Glutamatergic neuron (in vitro differentiated cells): ENCODE measurements at regions not wholly inside any gene's neighbourhood (a gene's known extent, or its start where the extent isn't known, plus 50 kb on each side); places are given as distances from the start of the nearest gene placed in this dataset.

Source experiments
- DNase-seq: peaks from one replicate; pipeline ENCODE4 v3.0.0; 2022
- H3K27ac Mint-ChIP-seq: one replicate; pipeline ENCODE4 v1.8.0; 2020; ENCODE audit warnings: mild to moderate bottlenecking, mixed read lengths, inconsistent platforms; ENCODE audit not compliant: unreplicated experiment
- H3K27me3 Mint-ChIP-seq: one replicate; pipeline ENCODE4 v1.8.0; 2020; ENCODE audit warnings: mild to moderate bottlenecking, moderate library complexity, mixed read lengths, inconsistent platforms; ENCODE audit not compliant: unreplicated experiment
- H3K36me3 Mint-ChIP-seq: one replicate; pipeline ENCODE4 v1.8.0; 2020; ENCODE audit warnings: mild to moderate bottlenecking, mixed read lengths, inconsistent platforms; ENCODE audit not compliant: unreplicated experiment
- H3K4me1 Mint-ChIP-seq: one replicate; pipeline ENCODE4 v1.8.0; 2020; ENCODE audit warnings: mild to moderate bottlenecking, low read depth, mixed read lengths, inconsistent platforms; ENCODE audit not compliant: unreplicated experiment
- H3K4me3 Mint-ChIP-seq: one replicate; pipeline ENCODE4 v1.8.0; 2020; ENCODE audit warnings: mild to moderate bottlenecking, mixed read lengths, inconsistent platforms; ENCODE audit not compliant: unreplicated experiment
- H3K9me3 Mint-ChIP-seq: one replicate; pipeline ENCODE4 v1.8.0; 2020; ENCODE audit warnings: mild to moderate bottlenecking, moderate library complexity, mixed read lengths, inconsistent platforms; ENCODE audit not compliant: unreplicated experiment
- TF ChIP-seq, protein P1 (sequence below): fragments of 200-600 bp; sonication (generic); IDR thresholded peaks from one replicate; pipeline ENCODE4 v1.5.0; 2021; ENCODE audit not compliant: partially characterized antibody, unreplicated experiment

- DNase-seq = no peak
- H3K27ac Mint-ChIP-seq = no peak overlapping the region
- no peak overlapping the region for H3K4me3 Mint-ChIP-seq
- TF ChIP-seq, protein P1, sequence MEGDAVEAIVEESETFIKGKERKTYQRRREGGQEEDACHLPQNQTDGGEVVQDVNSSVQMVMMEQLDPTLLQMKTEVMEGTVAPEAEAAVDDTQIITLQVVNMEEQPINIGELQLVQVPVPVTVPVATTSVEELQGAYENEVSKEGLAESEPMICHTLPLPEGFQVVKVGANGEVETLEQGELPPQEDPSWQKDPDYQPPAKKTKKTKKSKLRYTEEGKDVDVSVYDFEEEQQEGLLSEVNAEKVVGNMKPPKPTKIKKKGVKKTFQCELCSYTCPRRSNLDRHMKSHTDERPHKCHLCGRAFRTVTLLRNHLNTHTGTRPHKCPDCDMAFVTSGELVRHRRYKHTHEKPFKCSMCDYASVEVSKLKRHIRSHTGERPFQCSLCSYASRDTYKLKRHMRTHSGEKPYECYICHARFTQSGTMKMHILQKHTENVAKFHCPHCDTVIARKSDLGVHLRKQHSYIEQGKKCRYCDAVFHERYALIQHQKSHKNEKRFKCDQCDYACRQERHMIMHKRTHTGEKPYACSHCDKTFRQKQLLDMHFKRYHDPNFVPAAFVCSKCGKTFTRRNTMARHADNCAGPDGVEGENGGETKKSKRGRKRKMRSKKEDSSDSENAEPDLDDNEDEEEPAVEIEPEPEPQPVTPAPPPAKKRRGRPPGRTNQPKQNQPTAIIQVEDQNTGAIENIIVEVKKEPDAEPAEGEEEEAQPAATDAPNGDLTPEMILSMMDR = no peak
- H3K27me3 Mint-ChIP-seq = peaks cover 7% of the 10 kb centered on the region
- H3K9me3 Mint-ChIP-seq = peaks cover 3% of the 10 kb centered on the region
- no peaks in the 10 kb centered on the region for H3K36me3 Mint-ChIP-seq
- peaks cover 35% of the 10 kb centered on the region for H3K4me1 Mint-ChIP-seq
These were observed 342.5 kb upstream of the GATB start for GRCh38 chr4:152103181-152103901.

DNA sequence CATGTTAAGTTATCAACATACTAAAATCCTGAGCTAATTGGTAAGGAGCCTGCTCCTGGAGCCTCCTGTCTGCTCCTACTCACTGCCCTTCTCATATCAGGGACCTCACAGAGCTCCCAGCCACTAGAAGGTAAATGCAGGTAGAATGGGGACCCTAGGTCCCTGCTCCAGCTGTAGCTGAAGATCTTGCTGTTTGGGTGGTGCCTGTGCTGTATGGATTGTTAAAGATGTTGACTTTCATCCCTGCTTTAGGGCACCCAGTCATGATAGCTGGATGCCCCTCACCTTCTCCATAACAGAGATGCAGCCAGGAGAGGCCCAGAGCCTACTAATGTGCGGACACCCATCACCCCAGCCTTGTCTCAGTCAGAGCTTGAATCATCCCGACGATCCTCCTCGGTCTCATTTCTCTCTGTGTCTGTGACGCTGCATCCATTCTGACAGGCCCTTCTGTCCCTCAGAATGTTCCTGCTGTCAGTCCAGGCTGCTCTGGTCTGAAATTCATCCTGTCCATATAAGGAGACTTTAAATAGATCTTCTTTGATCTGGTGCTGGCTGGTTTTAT lies 341.7 kb upstream of the GATB start:
- peaks cover 32% of the 10 kb centered on the region for H3K4me1 Mint-ChIP-seq
- peak overlapping the region; percentile 28 for H3K4me3 Mint-ChIP-seq
- peaks cover 3% of the 10 kb centered on the region for H3K9me3 Mint-ChIP-seq
- peaks cover 7% of the 10 kb centered on the region for H3K27me3 Mint-ChIP-seq
- no peak for DNase-seq
- peak overlapping the region; percentile 71 for H3K27ac Mint-ChIP-seq
- TF ChIP-seq, protein P1 = no peak
- no peaks in the 10 kb centered on the region for H3K36me3 Mint-ChIP-seq

DNA sequence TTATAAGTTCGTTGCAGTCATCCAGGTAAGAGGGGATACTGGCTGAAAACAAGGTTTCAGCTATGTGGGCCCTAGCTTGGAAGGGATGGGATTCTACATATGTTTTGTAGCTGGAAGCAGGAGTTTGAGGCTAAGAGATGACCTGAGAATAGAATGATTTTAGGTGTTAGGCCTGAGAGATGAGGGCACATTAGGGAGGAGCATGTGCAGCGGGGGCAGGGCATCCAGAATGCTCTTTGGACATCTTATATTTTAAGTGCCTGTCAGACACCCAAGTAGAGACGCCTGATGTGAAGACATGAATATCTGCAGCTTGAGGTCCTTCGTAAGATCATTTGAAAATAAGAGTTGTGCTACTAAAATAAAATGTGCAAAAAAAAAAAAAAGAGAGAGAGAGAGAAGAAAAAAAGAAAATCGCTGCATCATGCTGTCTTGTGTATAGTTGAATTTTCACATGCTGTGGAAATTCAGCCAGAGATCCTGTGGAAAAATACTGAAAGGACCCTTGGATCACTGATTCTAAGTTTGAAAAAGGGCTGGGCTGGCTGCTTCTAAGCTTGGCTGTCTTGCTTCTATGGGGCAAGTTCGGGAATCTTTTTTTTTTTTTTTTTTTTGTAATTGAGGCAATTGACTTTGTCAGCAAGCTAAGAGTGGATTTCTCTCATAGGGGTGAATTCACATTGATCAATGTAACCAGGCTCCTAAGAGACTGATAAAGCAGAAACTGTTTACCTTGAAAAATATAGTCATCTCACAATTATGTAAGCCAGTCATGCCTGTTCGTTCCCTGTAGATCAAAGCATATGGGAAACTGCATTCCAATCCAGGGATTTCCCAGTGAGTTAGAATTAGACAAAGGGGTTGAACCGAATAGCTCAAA lies 341.0 kb upstream of the GATB start:
- H3K27me3 Mint-ChIP-seq = peaks cover 9% of the 10 kb centered on the region
- TF ChIP-seq, protein P1 = no peak
- H3K9me3 Mint-ChIP-seq = peaks cover 3% of the 10 kb centered on the region
- H3K36me3 Mint-ChIP-seq = no peaks in the 10 kb centered on the region
- peaks cover 32% of the 10 kb centered on the region for H3K4me1 Mint-ChIP-seq
- no peak overlapping the region for H3K27ac Mint-ChIP-seq
- H3K4me3 Mint-ChIP-seq = peak overlapping the region; percentile 3
- DNase-seq = no peak

DNA sequence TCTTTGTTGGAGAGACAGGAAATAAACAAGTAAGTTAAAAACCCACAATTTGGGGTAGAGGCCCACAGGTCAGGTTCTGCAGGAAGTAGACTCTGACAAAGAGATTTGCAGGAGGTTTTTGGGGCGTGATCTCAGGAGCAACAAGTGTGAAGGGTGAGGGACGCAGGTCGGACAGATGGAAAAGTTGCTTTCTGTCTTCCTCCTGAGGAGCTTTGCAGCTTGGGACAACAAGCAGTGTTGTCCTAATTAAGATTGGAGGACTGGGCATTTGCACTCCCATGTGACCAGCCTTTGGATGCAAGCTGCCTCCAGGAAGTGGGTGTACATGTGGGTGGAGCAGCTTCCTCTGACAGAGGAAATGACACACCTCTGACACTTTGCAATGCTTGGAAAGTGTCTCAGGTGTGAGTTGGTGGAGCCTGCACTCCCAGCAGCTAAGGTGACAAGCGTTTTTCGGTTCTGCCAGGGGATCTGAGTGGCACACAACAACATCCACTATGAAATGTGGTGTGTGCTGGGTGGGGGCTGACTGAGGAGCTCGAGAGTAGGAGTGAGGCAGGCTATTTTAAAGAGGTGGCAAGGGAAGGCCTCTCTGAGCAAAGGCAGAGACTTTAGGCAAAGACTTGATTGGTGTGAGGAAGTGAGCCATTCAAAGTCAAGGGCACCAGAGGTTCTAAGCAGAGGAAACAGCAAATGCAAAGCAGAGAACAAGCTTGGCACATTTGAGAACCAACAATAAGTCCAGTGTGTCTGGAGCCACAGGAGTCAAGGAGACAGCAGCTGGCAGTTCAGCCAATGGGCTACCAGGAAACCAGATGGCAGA lies 339.8 kb upstream of the GATB start:
- peak overlapping the region; percentile 3 for H3K27ac Mint-ChIP-seq

More for the DNA sequence above, 339.8 kb upstream of the GATB start:
- Mint-ChIP-seq H3K4me3 (no peak overlapping the region), H3K36me3 (no peaks in the 10 kb centered on the region), H3K9me3 (peaks cover 3% of the 10 kb centered on the region), H3K27me3 (peaks cover 11% of the 10 kb centered on the region), H3K4me1 (peaks cover 34% of the 10 kb centered on the region)
- TF ChIP-seq, protein P1 = no peak
- DNase-seq = no peak
